Small intestine (tissue), 7 donors: ENCODE measurements at regions not wholly inside any gene's neighbourhood (a gene's known extent, or its start where the extent isn't known, plus 50 kb on each side); places are given as distances from the start of the nearest gene placed in this dataset.
A peak's percentile ranks its signal among the peaks of the same experiment; 100 is the strongest.

ENCODE experiments used
- DNase-seq, 2 donors: peaks; one replicate each; pipeline versions ENCODE4 v3.0.0 to v3.0.0-alpha.2; 2013
- FAIRE-seq: peaks from 2 replicates; lab custom pipeline; 2012; peaks lifted over from hg19 to GRCh38; lab: Jason Lieb, UNC
- H3K27ac ChIP-seq, 3 donors: one replicate each; pipeline ENCODE4 v1.5.1; 2013; ENCODE audit warnings: low read length in 2 of 3, mild to moderate bottlenecking in 2 of 3, control low read depth in 1 of 3, inconsistent platforms in 1 of 3, low read depth in 1 of 3, moderate library complexity in 1 of 3
- H3K27me3 ChIP-seq, 3 donors: one replicate each; pipeline ENCODE4 v1.6.1; 2013; ENCODE audit warnings: low read length in 3 of 3, inconsistent platforms in 1 of 3; ENCODE audit not compliant: control insufficient read depth in 3 of 3, insufficient read depth in 3 of 3
- H3K36me3 ChIP-seq, 3 donors: one replicate each; pipeline ENCODE4 v1.6.1; 2013; ENCODE audit warnings: low read length in 3 of 3, inconsistent platforms in 1 of 3, low read depth in 1 of 3, mild to moderate bottlenecking in 1 of 3, moderate library complexity in 1 of 3; ENCODE audit not compliant: control insufficient read depth in 3 of 3, insufficient read depth in 2 of 3
- H3K4me1 ChIP-seq, 3 donors: one replicate each; pipeline ENCODE4 v1.6.1; 2013; ENCODE audit warnings: low read length in 2 of 3, inconsistent platforms in 1 of 3, low read depth in 1 of 3, mild to moderate bottlenecking in 1 of 3, moderate library complexity in 1 of 3; ENCODE audit not compliant: control insufficient read depth in 3 of 3, insufficient read depth in 2 of 3
- H3K4me3 ChIP-seq, 3 donors: one replicate each; pipeline ENCODE4 v1.5.1; 2013; ENCODE audit warnings: low read length in 3 of 3, control low read depth in 1 of 3, inconsistent platforms in 1 of 3, low read depth in 1 of 3, mild to moderate bottlenecking in 1 of 3, moderate library complexity in 1 of 3
- H3K9me3 ChIP-seq, 2 donors: one replicate each; pipeline ENCODE4 v1.6.1; 2013; ENCODE audit warnings: low read depth in 1 of 2, low read length in 1 of 2; ENCODE audit not compliant: control insufficient read depth in 2 of 2, insufficient read depth in 1 of 2
- WGBS, 3 donors: extraction: QIAGEN DNeasy Blood & Tissue Kit; methylation state at CpG; one replicate each; pipeline ENCODE4 v1.1.7; 2013; 5-methylcytosine and 5-hydroxymethylcytosine counted together
- donor health status: healthy with polysubstance abuse.
- donor health status: control.
- donor health status: control.
- donor health status: Bipolar disorder and iron deficiency.
- donor health status: healthy.

DNA sequence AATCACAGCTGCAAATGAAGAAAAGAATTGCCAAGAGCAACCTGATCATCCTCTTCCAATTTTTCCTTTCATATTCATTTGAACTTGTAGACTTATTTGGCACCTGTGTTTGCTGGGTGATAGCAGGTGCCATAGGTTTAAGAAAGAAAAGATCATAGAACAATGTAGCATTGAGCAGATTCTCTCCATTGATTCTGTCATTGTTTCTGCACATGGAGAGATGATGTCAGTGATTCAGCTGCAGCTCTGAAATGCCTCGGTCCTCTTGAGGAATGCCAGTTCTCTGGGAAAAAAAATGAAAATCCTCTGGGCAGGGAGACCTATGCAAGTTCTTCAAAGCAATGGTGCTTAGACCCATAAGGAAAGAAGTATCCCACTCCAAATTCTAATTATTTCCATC lies 418.1 kb upstream of the KLF4 start:
- FAIRE-seq: no peak
- H3K4me3 ChIP-seq: no peak overlapping the region
- no peaks in the 10 kb centered on the region for H3K9me3 ChIP-seq
- H3K4me1 ChIP-seq: no peaks in the 10 kb centered on the region
- H3K36me3 ChIP-seq: no peaks in the 10 kb centered on the region
- no peak for DNase-seq
- H3K27ac ChIP-seq: no peak overlapping the region
- 37 to 82% (median 41%) methylated on average over 1 of the region's 1 CpG for WGBS, 3 donors
- peaks cover 0 to 5% (median 0%) of the 10 kb centered on the region in 3 donors for H3K27me3 ChIP-seq

DNA sequence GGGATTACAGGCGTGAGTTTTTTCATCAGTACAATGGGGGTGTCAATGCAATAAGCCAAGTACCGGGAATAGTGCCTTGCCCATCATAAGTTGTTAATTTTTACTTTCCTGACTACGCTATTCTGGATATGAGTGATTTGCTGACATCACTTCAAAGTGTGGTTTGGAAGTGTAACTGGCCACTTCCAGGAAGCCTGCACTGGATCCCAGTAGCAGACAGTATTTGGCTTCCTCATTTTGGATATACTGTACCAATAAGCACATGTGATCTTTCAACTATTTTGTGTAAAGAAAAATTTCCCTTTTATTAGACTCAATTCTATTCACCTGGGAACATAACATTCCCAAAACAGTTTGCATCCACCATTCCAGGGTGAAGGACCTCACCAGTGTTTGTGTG lies 417.7 kb upstream of the KLF4 start:
- WGBS, 3 donors: 90 to 92% (median 90%) methylated on average over 3 of the region's 3 CpGs
- no peaks in the 10 kb centered on the region for H3K9me3 ChIP-seq
- H3K27me3 ChIP-seq: peaks cover 0 to 5% (median 0%) of the 10 kb centered on the region in 3 donors
- DNase-seq (no peak), FAIRE-seq (no peak)
- H3K27ac ChIP-seq: no peak overlapping the region
- H3K4me3 ChIP-seq: no peak overlapping the region
- no peaks in the 10 kb centered on the region for H3K4me1 ChIP-seq
- no peaks in the 10 kb centered on the region for H3K36me3 ChIP-seq

DNA sequence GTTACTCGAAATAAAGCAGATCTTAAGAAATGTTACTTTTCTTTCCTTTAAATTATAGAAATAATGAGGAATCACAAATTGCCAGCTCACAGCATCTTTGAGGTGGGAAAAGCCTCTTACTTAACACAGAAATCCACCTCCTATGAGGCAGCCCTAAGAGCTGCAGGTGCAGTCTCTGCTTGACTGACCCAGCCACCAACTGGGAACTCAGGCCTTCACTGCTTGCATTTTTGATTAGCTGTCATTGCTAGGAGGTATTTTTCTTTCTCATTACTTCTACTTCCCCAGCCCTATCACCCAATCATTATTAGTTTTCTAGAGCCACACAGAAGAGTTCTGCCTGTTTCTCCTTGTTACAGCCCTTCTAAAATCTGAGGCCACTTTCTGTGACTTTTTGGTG lies 416.5 kb upstream of the KLF4 start:
- FAIRE-seq: no peak
- H3K4me1 ChIP-seq: no peaks in the 10 kb centered on the region
- H3K27ac ChIP-seq: no peak overlapping the region
- no peaks in the 10 kb centered on the region for H3K9me3 ChIP-seq
- H3K27me3 ChIP-seq: peaks cover 0 to 5% (median 0%) of the 10 kb centered on the region in 3 donors
- no peaks in the 10 kb centered on the region for H3K36me3 ChIP-seq
- no peak for DNase-seq
- H3K4me3 ChIP-seq: no peak overlapping the region
- WGBS, 3 donors: 81 to 91% (median 85%) methylated on average over 1 of the region's 1 CpG

DNA sequence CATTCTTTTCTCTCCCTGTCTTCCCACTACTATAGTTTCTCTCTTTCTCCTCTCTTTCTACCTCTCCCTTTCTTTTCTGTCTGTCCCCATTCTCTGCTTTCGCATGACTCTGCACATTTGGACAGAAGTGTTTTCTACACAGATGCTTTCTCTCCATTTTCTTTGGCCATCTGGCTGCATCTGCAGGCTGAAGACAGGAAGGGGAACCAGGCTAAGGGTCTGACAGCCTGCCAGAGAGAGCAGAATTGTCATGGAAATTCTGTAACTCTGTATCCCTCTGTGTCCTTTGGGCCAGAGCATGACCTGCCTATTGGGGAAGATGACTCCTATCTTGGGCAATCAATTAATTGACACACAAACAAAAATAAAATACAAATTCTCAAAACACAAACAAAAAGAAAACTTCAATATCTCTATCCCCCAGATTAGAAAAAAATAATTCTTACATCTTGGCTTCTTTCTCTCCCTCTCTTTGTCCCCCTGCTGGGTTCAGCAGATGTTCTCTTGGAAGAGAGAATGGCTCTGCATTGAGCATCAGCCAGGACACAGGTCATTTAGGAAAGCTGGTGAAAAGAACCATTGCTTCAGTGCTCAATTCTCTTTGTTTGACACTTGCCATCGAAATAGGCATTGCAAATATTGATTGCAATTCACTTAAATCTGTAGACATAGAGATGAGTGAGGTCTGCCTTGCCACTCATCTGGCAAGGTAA lies 415.9 kb upstream of the KLF4 start:
- 64 to 76% (median 75%) methylated on average over 2 of the region's 2 CpGs for WGBS, 3 donors
- H3K36me3 ChIP-seq: no peaks in the 10 kb centered on the region
- H3K4me3 ChIP-seq: no peak overlapping the region
- H3K4me1 ChIP-seq: no peaks in the 10 kb centered on the region
- no peaks in the 10 kb centered on the region for H3K9me3 ChIP-seq
- no peak for FAIRE-seq
- no peak overlapping the region for H3K27ac ChIP-seq
- DNase-seq: no peak
- peaks cover 0 to 5% (median 0%) of the 10 kb centered on the region in 3 donors for H3K27me3 ChIP-seq

DNA sequence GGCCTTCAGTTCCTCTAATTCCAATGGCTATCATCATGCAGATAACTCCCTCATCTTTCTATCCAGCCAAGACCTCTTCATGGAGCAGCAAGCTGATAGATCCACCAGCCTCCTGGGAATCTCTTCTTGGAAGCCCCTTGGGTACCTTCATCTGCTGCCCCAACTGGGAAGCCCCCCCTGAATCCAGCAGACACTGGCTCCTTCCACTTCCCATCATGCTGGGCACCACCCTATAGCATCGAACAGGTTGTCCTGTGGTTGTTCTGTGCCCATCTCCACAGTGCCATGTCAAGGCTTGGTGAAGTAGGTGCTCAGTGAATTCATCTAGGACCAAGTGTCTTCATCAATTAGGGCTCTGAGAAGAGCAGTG lies 410.4 kb upstream of the KLF4 start:
- no peak for FAIRE-seq
- 70 to 91% (median 88%) methylated on average over 1 of the region's 1 CpG for WGBS, 3 donors
- no peak for DNase-seq

DNA sequence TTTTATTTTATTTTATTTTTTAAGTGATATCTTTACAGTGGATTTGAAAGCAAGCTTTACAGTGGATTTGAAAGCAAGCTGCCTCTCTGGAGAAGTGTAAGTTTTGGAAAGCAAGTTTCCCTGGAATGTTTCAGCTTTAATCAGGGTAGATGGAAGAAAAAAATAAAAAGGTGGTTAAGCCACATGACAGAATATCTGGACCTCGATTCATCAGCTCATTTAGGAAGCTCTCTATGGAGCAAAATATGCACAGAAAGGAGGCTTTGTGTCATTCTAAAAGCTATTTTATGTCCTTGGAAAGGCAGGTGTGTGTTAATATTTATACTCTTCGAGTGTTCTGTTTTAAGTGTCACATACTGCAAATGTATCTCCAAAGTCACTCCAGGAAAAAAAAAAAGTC lies 409.2 kb upstream of the KLF4 start:
- Histone ChIP-seq H3K4me3 (no peak overlapping the region), H3K27ac (no peak overlapping the region), H3K27me3 (no peaks in the 10 kb centered on the region), H3K4me1 (peaks cover 0 to 2% (median 0%) of the 10 kb centered on the region in 3 donors), H3K36me3 (no peaks in the 10 kb centered on the region), H3K9me3 (no peaks in the 10 kb centered on the region)
- DNase-seq (no peak), FAIRE-seq (no peak)
- WGBS, 3 donors: 17 to 46% (median 31%) methylated on average over 2 of the region's 2 CpGs

More for the DNA sequence above, 410.4 kb upstream of the KLF4 start:
- H3K4me3 ChIP-seq: no peak overlapping the region
- peaks cover 0 to 2% (median 0%) of the 10 kb centered on the region in 3 donors for H3K4me1 ChIP-seq
- H3K27me3 ChIP-seq: no peaks in the 10 kb centered on the region
- no peaks in the 10 kb centered on the region for H3K36me3 ChIP-seq
- H3K27ac ChIP-seq: no peak overlapping the region
- no peaks in the 10 kb centered on the region for H3K9me3 ChIP-seq

DNA sequence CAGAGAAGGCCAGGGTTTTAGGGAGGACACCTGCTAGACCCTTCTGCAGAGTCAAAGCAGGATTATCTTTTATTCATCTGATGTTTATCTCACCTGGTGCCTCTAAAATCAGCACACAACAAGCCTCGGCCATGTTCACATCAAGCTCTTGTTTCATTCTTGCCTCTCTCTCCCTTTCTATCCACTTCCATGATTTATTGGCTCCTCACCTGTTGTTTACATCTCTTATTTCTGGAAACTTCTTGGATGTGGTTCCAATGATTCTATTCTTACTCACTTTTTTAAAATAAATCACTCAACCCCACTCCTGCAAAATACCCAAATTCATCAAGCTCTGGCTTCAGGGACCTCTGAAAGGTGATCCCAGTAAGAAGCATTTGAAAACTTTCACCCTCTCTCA lies 407.0 kb upstream of the KLF4 start:
- 80 to 96% (median 92%) methylated on average over 1 of the region's 1 CpG for WGBS, 3 donors
- Histone ChIP-seq H3K9me3 (no peaks in the 10 kb centered on the region), H3K27me3 (no peaks in the 10 kb centered on the region), H3K4me1 (peaks cover 0 to 2% (median 0%) of the 10 kb centered on the region in 3 donors), H3K27ac (no peak overlapping the region), H3K36me3 (no peaks in the 10 kb centered on the region), H3K4me3 (no peak overlapping the region)
- DNase-seq (no peak), FAIRE-seq (no peak)

DNA sequence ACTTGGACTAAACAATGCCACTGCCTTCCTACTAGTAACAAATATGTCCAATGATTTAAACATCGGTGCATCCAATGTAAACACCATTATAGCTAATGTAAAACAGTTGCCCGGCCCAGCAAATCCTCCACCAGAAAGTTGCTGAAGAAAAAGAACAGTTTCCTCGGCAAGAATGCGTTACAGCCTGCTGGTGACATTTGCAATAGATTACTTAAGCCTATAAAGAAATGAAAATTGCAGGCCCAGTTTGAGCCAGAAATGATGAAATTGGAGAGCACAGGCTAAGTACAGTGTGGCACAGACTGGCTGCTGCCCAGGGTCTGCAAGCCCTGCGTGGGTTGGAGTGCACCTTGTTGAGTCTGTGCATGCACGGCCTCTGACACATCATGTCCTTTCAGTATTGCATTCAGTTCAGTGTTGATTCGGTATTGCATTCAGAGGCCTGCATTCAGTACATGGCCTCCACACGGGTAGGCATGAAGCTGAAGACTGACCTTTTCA lies 406.0 kb upstream of the KLF4 start:
- H3K36me3 ChIP-seq: no peaks in the 10 kb centered on the region
- H3K27ac ChIP-seq: peak overlapping the region in 1 of 3 donors; percentile 11
- FAIRE-seq: no peak
- H3K27me3 ChIP-seq: no peaks in the 10 kb centered on the region
- H3K4me1 ChIP-seq: peaks cover 0 to 2% (median 0%) of the 10 kb centered on the region in 3 donors
- 72 to 91% (median 87%) methylated on average over 8 of the region's 8 CpGs for WGBS, 3 donors
- peak in 1 of 2 donors; percentile 7 for DNase-seq
- no peak overlapping the region for H3K4me3 ChIP-seq
- H3K9me3 ChIP-seq: peaks cover 0 to 6% of the 10 kb centered on the region in 2 donors
